ENCODE measurements at regions not wholly inside any gene's neighbourhood (a gene's known extent, or its start where the extent isn't known, plus 50 kb on each side); places are given as distances from the start of the nearest gene placed in this dataset.
A peak's percentile ranks its signal among the peaks of the same experiment; 100 is the strongest.
"Not testable (repeated sequence)": the region's sequence is repeated elsewhere in the genome, so short reads cannot be mapped to it uniquely, and the experiment has no call there.

- no peak for DNase-seq
- Histone ChIP-seq H3K9me3 (no peaks in the 10 kb centered on the region; the same call in 1 of the 2 replicates), H3K27me3 (no peaks in the 10 kb centered on the region), H3K4me3 (no peak overlapping the region), H3K36me3 (no peaks in the 10 kb centered on the region)
These were observed 107.6 kb upstream of the FAM3C start for GRCh38 chr7:121503730-121504129.

GRCh38 chr7:121503039-121503438 lies 106.9 kb upstream of the FAM3C start:
- DNase-seq = no peak
- Histone ChIP-seq H3K36me3 (no peaks in the 10 kb centered on the region), H3K27me3 (no peaks in the 10 kb centered on the region), H3K4me3 (no peak overlapping the region), H3K9me3 (no peaks in the 10 kb centered on the region; the same call in 1 of the 2 replicates)

- DNase-seq = no peak
- no peaks in the 10 kb centered on the region; the same call in 1 of the 2 replicates for H3K9me3 ChIP-seq
- H3K36me3 ChIP-seq = no peaks in the 10 kb centered on the region
- no peak overlapping the region for H3K4me3 ChIP-seq
- H3K27me3 ChIP-seq = no peaks in the 10 kb centered on the region
These were observed 105.5 kb upstream of the FAM3C start for GRCh38 chr7:121501566-121501965.

- no peaks in the 10 kb centered on the region for H3K36me3 ChIP-seq
- no peak overlapping the region for H3K4me3 ChIP-seq
- no peaks in the 10 kb centered on the region; the same call in 1 of the 2 replicates for H3K9me3 ChIP-seq
- no peak for DNase-seq
- H3K27me3 ChIP-seq = no peaks in the 10 kb centered on the region
These were observed 104.4 kb upstream of the FAM3C start for GRCh38 chr7:121500360-121501058.

- no peaks in the 10 kb centered on the region for H3K27me3 ChIP-seq
- H3K9me3 ChIP-seq = no peaks in the 10 kb centered on the region
- DNase-seq = no peak
- H3K4me3 ChIP-seq = no peak overlapping the region
- no peaks in the 10 kb centered on the region for H3K36me3 ChIP-seq
These were observed 103.5 kb upstream of the FAM3C start for GRCh38 chr7:121499624-121500023.

- no peak for DNase-seq
- no peaks in the 10 kb centered on the region for H3K9me3 ChIP-seq
- H3K36me3 ChIP-seq = no peaks in the 10 kb centered on the region
- no peaks in the 10 kb centered on the region for H3K27me3 ChIP-seq
- no peak overlapping the region for H3K4me3 ChIP-seq
These were observed 102.7 kb upstream of the FAM3C start for GRCh38 chr7:121498816-121499215.

GRCh38 chr7:121497545-121497944 lies 101.4 kb upstream of the FAM3C start:
- not testable (repeated sequence) for DNase-seq, H3K9me3 ChIP-seq, H3K27me3 ChIP-seq, H3K36me3 ChIP-seq, H3K4me3 ChIP-seq

- DNase-seq = no peak
- H3K27me3 ChIP-seq = no peaks in the 10 kb centered on the region
These were observed 98.4 kb upstream of the FAM3C start for GRCh38 chr7:121494516-121494915.

GRCh38 chr7:121493553-121493952 lies 97.4 kb upstream of the FAM3C start:
- Histone ChIP-seq H3K27me3 (no peaks in the 10 kb centered on the region), H3K36me3 (no peaks in the 10 kb centered on the region), H3K9me3 (no peaks in the 10 kb centered on the region), H3K4me3 (no peak overlapping the region)
- DNase-seq = no peak

More at GRCh38 chr7:121494516-121494915, 98.4 kb upstream of the FAM3C start:
- Histone ChIP-seq H3K9me3 (no peaks in the 10 kb centered on the region), H3K4me3 (no peak overlapping the region), H3K36me3 (no peaks in the 10 kb centered on the region)

GRCh38 chr7:121490309-121490708 lies 94.2 kb upstream of the FAM3C start:
- Histone ChIP-seq H3K9me3 (no peaks in the 10 kb centered on the region), H3K27me3 (no peaks in the 10 kb centered on the region), H3K4me3 (no peak overlapping the region), H3K36me3 (no peaks in the 10 kb centered on the region)
- no peak for DNase-seq

GRCh38 chr7:121489440-121489839 lies 93.3 kb upstream of the FAM3C start:
- no peaks in the 10 kb centered on the region for H3K9me3 ChIP-seq
- no peaks in the 10 kb centered on the region for H3K36me3 ChIP-seq
- H3K27me3 ChIP-seq = no peaks in the 10 kb centered on the region
- no peak overlapping the region for H3K4me3 ChIP-seq
- DNase-seq = no peak

- DNase-seq = no peak
- Histone ChIP-seq H3K27me3 (no peaks in the 10 kb centered on the region), H3K4me3 (no peak overlapping the region), H3K36me3 (no peaks in the 10 kb centered on the region), H3K9me3 (no peaks in the 10 kb centered on the region)
These were observed 92.1 kb upstream of the FAM3C start for GRCh38 chr7:121488111-121488650.

- Histone ChIP-seq H3K36me3 (no peaks in the 10 kb centered on the region), H3K4me3 (no peak overlapping the region), H3K27me3 (no peaks in the 10 kb centered on the region), H3K9me3 (no peaks in the 10 kb centered on the region)
- no peak for DNase-seq
These were observed 90.5 kb upstream of the FAM3C start for GRCh38 chr7:121486590-121486989.

- Histone ChIP-seq H3K27me3 (no peaks in the 10 kb centered on the region), H3K9me3 (no peaks in the 10 kb centered on the region), H3K4me3 (no peak overlapping the region), H3K36me3 (no peaks in the 10 kb centered on the region)
- DNase-seq = peak; percentile 63
These were observed 89.5 kb upstream of the FAM3C start for GRCh38 chr7:121485467-121486243.

GRCh38 chr7:121484089-121484763 lies 88.1 kb upstream of the FAM3C start:
- H3K36me3 ChIP-seq = no peaks in the 10 kb centered on the region
- DNase-seq = peak; percentile 8
- no peak overlapping the region for H3K4me3 ChIP-seq
- H3K27me3 ChIP-seq = no peaks in the 10 kb centered on the region
- no peaks in the 10 kb centered on the region for H3K9me3 ChIP-seq

- H3K9me3 ChIP-seq = no peaks in the 10 kb centered on the region
- no peak for DNase-seq
These were observed 84.6 kb upstream of the FAM3C start for GRCh38 chr7:121480566-121481335.

More at GRCh38 chr7:121480566-121481335, 84.6 kb upstream of the FAM3C start:
- no peaks in the 10 kb centered on the region for H3K27me3 ChIP-seq
- H3K4me3 ChIP-seq = no peak overlapping the region
- H3K36me3 ChIP-seq = no peaks in the 10 kb centered on the region

Data from MG63 (cell line).